Hepatocyte (in vitro differentiated cells): ENCODE measurements at regions not wholly inside any gene's neighbourhood (a gene's known extent, or its start where the extent isn't known, plus 50 kb on each side); places are given as distances from the start of the nearest gene placed in this dataset. TPM values are rescaled to one million over a fixed set of nuclear protein-coding genes. Genes with fewer than 3 reads are reported as not detected.

Experiments used
- DNase-seq: peaks from one replicate; pipeline ENCODE4 v3.0.0-alpha.2; 2016; ENCODE audit warnings: low spot score
- H2AFZ ChIP-seq: fragments of 200-600 bp; sonication (generic); 2 replicates; pipeline ENCODE4 v1.6.0; 2016; ENCODE audit warnings: antibody characterized with exemption, mild to moderate bottlenecking
- H3K27ac ChIP-seq: fragments of 200-600 bp; sonication (generic); 2 replicates; pipeline ENCODE4 v1.5.1; 2016; ENCODE audit warnings: mild to moderate bottlenecking
- H3K27me3 ChIP-seq: fragments of 200-600 bp; sonication (generic); 2 replicates; pipeline ENCODE4 v1.6.1; 2016
- H3K36me3 ChIP-seq: fragments of 200-600 bp; sonication (generic); replicated peaks from 2 replicates; pipeline ENCODE4 v1.5.1; 2016; ENCODE audit warnings: low read depth; ENCODE audit not compliant: insufficient read depth
- H3K4me1 ChIP-seq: fragments of 200-600 bp; sonication (generic); 2 replicates; pipeline ENCODE4 v1.5.1; 2016; ENCODE audit warnings: mild to moderate bottlenecking, moderate library complexity; ENCODE audit not compliant: insufficient read depth
- H3K4me2 ChIP-seq: fragments of 200-600 bp; sonication (generic); 2 replicates; pipeline ENCODE4 v1.6.0; 2016
- H3K4me3 ChIP-seq: fragments of 200-600 bp; sonication (generic); 2 replicates; pipeline ENCODE4 v1.5.1; 2016; ENCODE audit warnings: mild to moderate bottlenecking
- H3K79me2 ChIP-seq: fragments of 200-600 bp; sonication (generic); 2 replicates; pipeline ENCODE4 v1.6.0; 2017; ENCODE audit warnings: mild to moderate bottlenecking
- H3K9me2 ChIP-seq: fragments of 200-600 bp; sonication (generic); replicated peaks from 2 replicates; pipeline ENCODE4 v1.6.0; 2017; ENCODE audit warnings: mild to moderate bottlenecking; ENCODE audit not compliant: insufficient read depth
- H3K9me3 ChIP-seq: fragments of 200-600 bp; sonication (generic); 2 replicates; pipeline ENCODE4 v1.5.1; 2016; ENCODE audit warnings: low read depth, mild to moderate bottlenecking
- H4K20me1 ChIP-seq: fragments of 200-600 bp; sonication (generic); 2 replicates; pipeline ENCODE4 v1.6.0; 2016; ENCODE audit warnings: mild to moderate bottlenecking; ENCODE audit not compliant: insufficient read depth, poor library complexity, severe bottlenecking
- EZH2 ChIP-seq: fragments of 200-600 bp; sonication (generic); IDR thresholded peaks from 2 replicates; pipeline ENCODE4 v1.6.1; 2016; ENCODE audit warnings: antibody characterized with exemption, mild to moderate bottlenecking, borderline replicate concordance
- EZH2phosphoT487 ChIP-seq: fragments of 200-600 bp; sonication (generic); IDR thresholded peaks from one replicate; pipeline ENCODE4 v1.6.1; 2018; ENCODE audit warnings: antibody characterized with exemption, mild to moderate bottlenecking, low read depth, moderate library complexity; ENCODE audit not compliant: unreplicated experiment, severe bottlenecking
- WGBS: methylation state at CpG from one replicate; pipeline ENCODE4 v1.1.6; 2016; ENCODE audit warnings: low lambda C conversion rate; ENCODE audit errors: missing lambda C conversion rate; 5-methylcytosine and 5-hydroxymethylcytosine counted together
- small RNA-seq: library from RNA; depleted of rRNA; stranded (forward); fragments of <200 nt; gene quantifications from one replicate; pipeline ENCODE3, GENCODE V24; 2014
- TF ChIP-seq, protein P1 (sequence below): fragments of 200-600 bp; sonication (generic); IDR thresholded peaks from 2 replicates; pipeline ENCODE4 v1.5.1; 2016; ENCODE audit warnings: antibody characterized with exemption, mild to moderate bottlenecking; ENCODE audit not compliant: poor library complexity

DNA sequence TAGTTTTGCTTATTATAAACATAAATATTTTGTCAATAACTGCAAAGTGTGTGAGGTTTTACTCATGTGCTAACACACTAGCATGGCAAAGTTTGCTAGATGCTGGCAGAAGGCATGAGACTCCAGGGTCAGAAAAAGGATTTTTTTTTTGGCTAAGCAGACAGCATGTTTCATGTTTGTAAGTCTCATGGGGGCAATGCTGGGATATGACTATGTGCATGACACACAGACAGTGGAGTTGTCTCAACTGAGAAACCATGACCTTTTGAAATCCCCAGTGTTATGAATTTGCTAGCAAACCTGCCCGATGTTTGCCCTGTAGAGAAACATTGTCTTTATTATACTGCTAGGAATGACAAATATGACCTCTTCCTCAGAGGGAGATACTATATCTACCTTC is 448.2 kb downstream of the BRINP3 start:
- no peaks in the 10 kb centered on the region for H3K36me3 ChIP-seq
- no peaks in the 10 kb centered on the region for H3K9me2 ChIP-seq
- H3K4me1 ChIP-seq, result no peaks in the 10 kb centered on the region
- H3K4me2 ChIP-seq, result no peak overlapping the region
- H3K9me3 ChIP-seq, result no peaks in the 10 kb centered on the region
- WGBS, result 63% methylated on average over 1 of the region's 1 CpG
- H2AFZ ChIP-seq, result no peak overlapping the region
- H4K20me1 ChIP-seq, result no peaks in the 10 kb centered on the region
- DNase-seq, result no peak
- TF ChIP-seq, protein P1, sequence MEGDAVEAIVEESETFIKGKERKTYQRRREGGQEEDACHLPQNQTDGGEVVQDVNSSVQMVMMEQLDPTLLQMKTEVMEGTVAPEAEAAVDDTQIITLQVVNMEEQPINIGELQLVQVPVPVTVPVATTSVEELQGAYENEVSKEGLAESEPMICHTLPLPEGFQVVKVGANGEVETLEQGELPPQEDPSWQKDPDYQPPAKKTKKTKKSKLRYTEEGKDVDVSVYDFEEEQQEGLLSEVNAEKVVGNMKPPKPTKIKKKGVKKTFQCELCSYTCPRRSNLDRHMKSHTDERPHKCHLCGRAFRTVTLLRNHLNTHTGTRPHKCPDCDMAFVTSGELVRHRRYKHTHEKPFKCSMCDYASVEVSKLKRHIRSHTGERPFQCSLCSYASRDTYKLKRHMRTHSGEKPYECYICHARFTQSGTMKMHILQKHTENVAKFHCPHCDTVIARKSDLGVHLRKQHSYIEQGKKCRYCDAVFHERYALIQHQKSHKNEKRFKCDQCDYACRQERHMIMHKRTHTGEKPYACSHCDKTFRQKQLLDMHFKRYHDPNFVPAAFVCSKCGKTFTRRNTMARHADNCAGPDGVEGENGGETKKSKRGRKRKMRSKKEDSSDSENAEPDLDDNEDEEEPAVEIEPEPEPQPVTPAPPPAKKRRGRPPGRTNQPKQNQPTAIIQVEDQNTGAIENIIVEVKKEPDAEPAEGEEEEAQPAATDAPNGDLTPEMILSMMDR, result no peak
- no peak for TF ChIP-seq EZH2phosphoT487
- TF ChIP-seq EZH2, result no peak
- H3K79me2 ChIP-seq, result no peaks in the 10 kb centered on the region
- H3K4me3 ChIP-seq, result no peak overlapping the region
- no peak overlapping the region for H3K27ac ChIP-seq
- H3K27me3 ChIP-seq, result no peaks in the 10 kb centered on the region

DNA sequence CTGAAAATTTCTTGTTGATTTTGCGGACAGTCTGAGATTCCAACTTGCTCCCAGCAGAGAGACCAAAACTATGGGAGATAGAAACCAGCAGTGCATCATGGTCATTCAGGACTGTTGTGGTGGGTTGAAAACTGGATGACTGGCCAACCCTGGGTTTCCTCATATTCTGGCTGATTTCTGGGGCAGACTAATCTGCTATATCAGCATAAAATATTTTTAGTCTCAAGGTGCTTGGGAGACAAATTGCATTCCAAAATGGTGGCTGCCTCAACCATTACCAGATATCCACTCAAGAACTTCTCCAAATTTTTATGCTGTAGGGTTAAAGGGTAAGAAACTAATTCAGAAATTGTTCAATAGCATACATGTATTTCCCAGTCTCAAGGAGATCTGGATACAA is 434.0 kb downstream of the BRINP3 start:
- Histone ChIP-seq H3K9me2 (no peaks in the 10 kb centered on the region), H3K4me3 (no peak overlapping the region), H3K79me2 (no peaks in the 10 kb centered on the region), H3K27ac (no peak overlapping the region), H2AFZ (no peak overlapping the region), H4K20me1 (no peaks in the 10 kb centered on the region), H3K4me1 (no peaks in the 10 kb centered on the region), H3K4me2 (no peak overlapping the region), H3K27me3 (no peaks in the 10 kb centered on the region), H3K9me3 (no peaks in the 10 kb centered on the region), H3K36me3 (no peaks in the 10 kb centered on the region)
- no peak for DNase-seq
- 100% methylated on average over 1 of the region's 1 CpG for WGBS
- TF ChIP-seq EZH2phosphoT487 (no peak), EZH2 (no peak)
- TF ChIP-seq, protein P1, result no peak

DNA sequence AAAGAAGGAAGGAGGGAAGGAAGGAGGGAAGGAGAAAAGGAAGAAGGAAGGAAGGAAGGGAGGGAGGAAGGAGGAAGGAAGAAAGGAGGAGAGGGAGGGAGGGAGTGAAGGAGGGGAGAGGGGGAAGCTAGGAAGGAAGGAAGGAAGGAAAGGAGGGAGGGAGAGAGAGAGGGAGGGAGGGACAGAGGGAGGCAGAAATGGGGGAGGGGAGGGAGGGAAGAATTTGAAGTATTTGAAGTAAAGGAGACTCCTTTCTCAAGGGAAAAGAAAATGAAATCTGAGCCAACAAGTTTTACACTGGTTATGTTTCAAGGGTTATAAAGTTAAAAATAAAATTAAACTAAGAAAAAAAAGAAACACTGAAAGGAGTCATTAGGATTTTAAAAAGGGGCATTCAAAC is 431.4 kb downstream of the BRINP3 start:
- Histone ChIP-seq H4K20me1 (no peaks in the 10 kb centered on the region), H3K9me3 (no peaks in the 10 kb centered on the region), H3K36me3 (no peaks in the 10 kb centered on the region), H3K27ac (no peak overlapping the region), H2AFZ (no peak overlapping the region), H3K4me3 (no peak overlapping the region), H3K79me2 (no peaks in the 10 kb centered on the region), H3K9me2 (no peaks in the 10 kb centered on the region), H3K4me2 (no peak overlapping the region), H3K27me3 (no peaks in the 10 kb centered on the region), H3K4me1 (no peaks in the 10 kb centered on the region)
- no peak for DNase-seq
- TF ChIP-seq EZH2, result no peak
- TF ChIP-seq EZH2phosphoT487, result no peak
- TF ChIP-seq, protein P1, result no peak

Small RNA genes in the stretch of these regions (small RNA-seq; reads per million reads assigned to genes)
- gene AL136372.1 (not detected), gene AL357559.1 (not detected), gene AL391813.1 (not detected), gene RNA5SP73 (not detected)
